ENCODE measurements at regions not wholly inside any gene's neighbourhood (a gene's known extent, or its start where the extent isn't known, plus 50 kb on each side); places are given as distances from the start of the nearest gene placed in this dataset.

- DNase-seq, result no peak
These were observed 198.1 kb upstream of the DIO3 start for GRCh38 chr14:101363261-101363555.

- no peak for DNase-seq
These were observed 197.4 kb upstream of the DIO3 start for GRCh38 chr14:101363880-101364391.

GRCh38 chr14:101364503-101365328 lies 196.6 kb upstream of the DIO3 start:
- no peak for DNase-seq

GRCh38 chr14:101365329-101366158 lies 195.8 kb upstream of the DIO3 start:
- no peak for DNase-seq

GRCh38 chr14:101367421-101368261 lies 193.7 kb upstream of the DIO3 start:
- DNase-seq, result no peak

- DNase-seq, result no peak
These were observed 192.7 kb upstream of the DIO3 start for GRCh38 chr14:101368629-101369028.

GRCh38 chr14:101369194-101369915 lies 191.9 kb upstream of the DIO3 start:
- no peak for DNase-seq

GRCh38 chr14:101369916-101370592 lies 191.2 kb upstream of the DIO3 start:
- DNase-seq, result no peak

- no peak for DNase-seq
These were observed 190.4 kb upstream of the DIO3 start for GRCh38 chr14:101370593-101371569.

- no peak for DNase-seq
These were observed 189.2 kb upstream of the DIO3 start for GRCh38 chr14:101371799-101372793.

- no peak for DNase-seq
These were observed 188.2 kb upstream of the DIO3 start for GRCh38 chr14:101372894-101373620.

- no peak for DNase-seq
These were observed 187.5 kb upstream of the DIO3 start for GRCh38 chr14:101373690-101374295.

- no peak for DNase-seq
These were observed 186.6 kb upstream of the DIO3 start for GRCh38 chr14:101374373-101375338.

GRCh38 chr14:101377069-101377468 lies 184.2 kb upstream of the DIO3 start:
- DNase-seq, result no peak

GRCh38 chr14:101379842-101380241 lies 181.5 kb upstream of the DIO3 start:
- DNase-seq, result no peak

GRCh38 chr14:101380512-101380911 lies 180.8 kb upstream of the DIO3 start:
- DNase-seq, result no peak

- DNase-seq, result no peak
These were observed 180.4 kb upstream of the DIO3 start for GRCh38 chr14:101380940-101381339.
